ENCODE measurements at regions not wholly inside any gene's neighbourhood (a gene's known extent, or its start where the extent isn't known, plus 50 kb on each side); places are given as distances from the start of the nearest gene placed in this dataset.

DNA sequence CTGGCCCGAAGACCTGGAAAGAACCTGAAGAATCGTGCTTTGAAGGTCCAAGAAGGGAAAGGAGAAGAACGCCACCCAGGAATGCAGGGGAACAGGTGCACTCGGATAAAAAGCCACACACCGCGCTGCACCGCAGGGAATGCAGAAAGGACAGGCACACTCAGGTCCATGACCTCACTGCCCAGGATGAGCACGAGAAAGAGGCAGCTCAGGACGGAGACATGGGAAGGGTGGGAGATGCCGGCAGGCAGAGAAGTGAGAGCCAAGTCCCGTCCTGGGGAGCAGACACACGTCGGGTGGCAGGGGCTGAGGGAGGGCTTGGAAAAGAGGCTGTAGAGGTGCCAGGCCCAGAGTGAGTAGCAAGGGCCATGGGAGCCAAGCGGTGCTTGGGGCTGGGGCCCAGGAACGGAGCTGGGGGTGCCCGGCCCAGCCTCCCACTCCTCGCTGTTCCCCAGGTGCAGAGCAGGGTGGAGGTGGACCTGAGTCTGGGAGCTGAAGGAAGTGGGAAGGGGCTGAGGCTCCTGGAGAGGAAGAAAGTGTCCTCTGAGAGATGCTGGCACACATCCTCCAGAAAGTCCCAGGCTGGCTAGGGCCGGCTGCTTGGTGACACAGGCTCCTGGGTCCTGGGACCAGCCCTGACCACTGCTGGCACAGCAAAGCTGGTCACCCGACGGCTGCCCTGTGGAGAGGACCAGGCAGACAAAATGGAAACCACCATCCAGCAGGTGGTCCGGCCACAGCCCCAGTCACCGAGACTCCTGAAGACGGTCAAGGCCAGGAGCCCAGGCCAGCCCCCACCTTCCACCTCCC is 91.3 kb downstream of the PSMB1 start:
- peaks cover 0 to 17% (median 7%) of the 10 kb centered on the region in 9 donors for H3K4me1 ChIP-seq
- ATAC-seq = peak in 1 of 8 donors; percentile 38
- intact Hi-C loops (cut with DNase I) = no loop called here
- no peaks in the 10 kb centered on the region for H3K36me3 ChIP-seq
- no peak overlapping the region for H3K4me3 ChIP-seq
- TF ChIP-seq, protein P1, sequence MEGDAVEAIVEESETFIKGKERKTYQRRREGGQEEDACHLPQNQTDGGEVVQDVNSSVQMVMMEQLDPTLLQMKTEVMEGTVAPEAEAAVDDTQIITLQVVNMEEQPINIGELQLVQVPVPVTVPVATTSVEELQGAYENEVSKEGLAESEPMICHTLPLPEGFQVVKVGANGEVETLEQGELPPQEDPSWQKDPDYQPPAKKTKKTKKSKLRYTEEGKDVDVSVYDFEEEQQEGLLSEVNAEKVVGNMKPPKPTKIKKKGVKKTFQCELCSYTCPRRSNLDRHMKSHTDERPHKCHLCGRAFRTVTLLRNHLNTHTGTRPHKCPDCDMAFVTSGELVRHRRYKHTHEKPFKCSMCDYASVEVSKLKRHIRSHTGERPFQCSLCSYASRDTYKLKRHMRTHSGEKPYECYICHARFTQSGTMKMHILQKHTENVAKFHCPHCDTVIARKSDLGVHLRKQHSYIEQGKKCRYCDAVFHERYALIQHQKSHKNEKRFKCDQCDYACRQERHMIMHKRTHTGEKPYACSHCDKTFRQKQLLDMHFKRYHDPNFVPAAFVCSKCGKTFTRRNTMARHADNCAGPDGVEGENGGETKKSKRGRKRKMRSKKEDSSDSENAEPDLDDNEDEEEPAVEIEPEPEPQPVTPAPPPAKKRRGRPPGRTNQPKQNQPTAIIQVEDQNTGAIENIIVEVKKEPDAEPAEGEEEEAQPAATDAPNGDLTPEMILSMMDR (IDR thresholded peaks at IDR 0.05) = no peak
- no peaks in the 10 kb centered on the region for H3K9me3 ChIP-seq
- DNase-seq = no peak
- no peak overlapping the region for H3K27ac ChIP-seq
- 94 to 95% methylated on average over 23 of the region's 23 CpGs for WGBS, 2 donors
- no peaks in the 10 kb centered on the region for H3K27me3 ChIP-seq

DNA sequence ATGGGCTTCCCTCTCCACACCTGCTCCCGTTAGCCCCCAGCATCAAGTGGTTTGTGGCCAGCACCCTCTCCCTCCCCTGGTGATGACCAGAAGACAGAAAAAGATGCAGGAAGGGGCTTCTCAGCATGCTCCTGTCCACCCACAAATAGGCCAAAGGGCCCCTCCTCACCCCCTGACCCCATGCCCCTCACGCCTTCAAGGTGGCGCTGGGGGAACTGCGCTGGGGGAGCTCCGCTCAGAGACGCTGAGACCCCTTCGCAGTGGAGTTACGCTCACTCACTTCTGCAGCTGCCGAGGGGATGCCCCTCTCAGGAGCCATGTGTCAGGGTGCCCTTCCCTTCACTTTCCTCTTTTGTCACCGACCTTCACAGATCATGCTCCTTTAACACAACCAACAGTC is 92.0 kb downstream of the PSMB1 start:
- TF ChIP-seq, protein P1 (IDR thresholded peaks at IDR 0.05) = no peak
- ATAC-seq = no peak
- WGBS, 2 donors = 88 to 94% methylated on average over 10 of the region's 10 CpGs
- peaks cover 0 to 17% (median 7%) of the 10 kb centered on the region in 9 donors for H3K4me1 ChIP-seq
- intact Hi-C loops (cut with DNase I) = no loop called here
- no peaks in the 10 kb centered on the region for H3K36me3 ChIP-seq
- no peak overlapping the region for H3K4me3 ChIP-seq
- DNase-seq = no peak
- H3K27ac ChIP-seq = no peak overlapping the region
- no peaks in the 10 kb centered on the region for H3K27me3 ChIP-seq
- H3K9me3 ChIP-seq = no peaks in the 10 kb centered on the region

DNA sequence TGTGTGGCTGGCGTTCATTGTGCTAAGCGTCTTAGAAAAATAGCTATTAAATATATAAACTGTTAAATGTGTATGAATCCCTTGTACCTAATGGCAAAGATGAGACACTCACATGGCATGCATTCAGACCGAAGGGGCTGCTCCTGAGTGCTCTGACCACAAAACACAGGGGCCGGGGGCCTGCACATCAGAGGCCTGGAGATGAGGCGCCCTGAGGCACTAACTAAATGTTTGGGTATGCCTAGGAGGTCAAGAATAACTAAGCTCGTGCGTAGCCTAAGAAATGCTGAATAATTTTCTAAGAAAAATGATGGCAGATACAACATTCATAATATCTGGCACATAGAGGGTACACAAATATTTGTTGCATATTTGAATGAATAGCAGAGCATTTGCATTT is 92.5 kb downstream of the PSMB1 start:
- no peak overlapping the region for H3K27ac ChIP-seq
- 97% methylated on average over 7 of the region's 7 CpGs for WGBS, 2 donors
- no peak overlapping the region for H3K4me3 ChIP-seq
- TF ChIP-seq, protein P1 (IDR thresholded peaks at IDR 0.05) = no peak
- ATAC-seq (no peak), DNase-seq (no peak)
- intact Hi-C loops (cut with DNase I) = no loop called here
- H3K4me1 ChIP-seq = peaks cover 0 to 17% (median 7%) of the 10 kb centered on the region in 9 donors
- no peaks in the 10 kb centered on the region for H3K9me3 ChIP-seq
- H3K27me3 ChIP-seq = no peaks in the 10 kb centered on the region
- H3K36me3 ChIP-seq = no peaks in the 10 kb centered on the region

DNA sequence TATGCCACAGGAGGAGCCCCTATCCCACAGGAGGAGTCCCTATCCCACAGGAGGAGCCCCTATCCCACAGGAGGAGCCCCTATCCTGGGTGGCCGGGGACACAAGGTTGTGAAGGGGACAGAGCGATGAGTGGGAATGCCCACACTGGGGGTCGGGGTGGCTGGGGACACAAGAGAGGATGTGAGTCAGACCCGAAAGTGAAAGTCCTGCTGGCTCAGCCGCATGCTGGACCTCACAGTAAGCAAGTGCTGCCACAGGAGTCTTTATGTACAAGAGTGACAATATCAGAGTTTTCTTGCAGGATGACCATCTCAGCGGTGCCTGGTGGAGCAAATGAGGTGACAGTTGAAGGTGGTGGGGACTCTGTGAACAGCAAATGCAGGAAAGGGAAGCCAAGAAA is 93.7 kb downstream of the PSMB1 start:
- WGBS, 2 donors = 30 to 58% methylated on average over 6 of the region's 6 CpGs
- DNase-seq = peak in 1 of 2 donors; percentile 34
- no peak overlapping the region for H3K27ac ChIP-seq
- ATAC-seq = peak in 4 of 8 donors; percentile 26 to 57 (median 50)
- H3K36me3 ChIP-seq = no peaks in the 10 kb centered on the region
- H3K9me3 ChIP-seq = no peaks in the 10 kb centered on the region
- intact Hi-C loops (cut with DNase I) = no loop called here
- no peaks in the 10 kb centered on the region for H3K27me3 ChIP-seq
- TF ChIP-seq, protein P1 (IDR thresholded peaks at IDR 0.05) = no peak
- H3K4me1 ChIP-seq = peaks cover 0 to 17% (median 7%) of the 10 kb centered on the region in 9 donors
- H3K4me3 ChIP-seq = peak overlapping the region in 8 of 10 donors; percentile 21 to 43 (median 30)

Data from heart right ventricle (tissue), 16 donors.